Right lobe of liver (tissue), 6 donors: ENCODE measurements at regions not wholly inside any gene's neighbourhood (a gene's known extent, or its start where the extent isn't known, plus 50 kb on each side); places are given as distances from the start of the nearest gene placed in this dataset.

Experiments used
- ATAC-seq, 4 donors: fragments of 200-7000 bp; cut with Tn5 transposase; one replicate each; pipeline ENCODE4 v1.9.1; 2020; ENCODE audit warnings: mild to moderate bottlenecking in 4 of 4, moderate library complexity in 4 of 4
- DNase-seq, 3 donors: peaks; one replicate each; pipeline ENCODE4 v3.0.0-alpha.2; 2020
- H3K27ac ChIP-seq, 3 donors: fragments of 200-600 bp; one replicate each; pipeline ENCODE4 v1.8.0; 2022
- H3K27me3 ChIP-seq, 2 donors: fragments of 200-600 bp; one replicate each; pipeline ENCODE4 v1.8.0; 2022
- H3K36me3 ChIP-seq, 4 donors: fragments of 200-600 bp; sonication (generic) in 1 of 4; one replicate each; pipeline versions ENCODE4 v1.5.1 to v1.8.0; 2017 to 2022; ENCODE audit warnings: control low read depth in 1 of 4
- H3K4me1 ChIP-seq, 4 donors: fragments of 200-600 bp; sonication (generic) in 1 of 4; one replicate each; pipeline versions ENCODE4 v1.5.1 to v1.8.0; 2017 to 2022; ENCODE audit warnings: control low read depth in 1 of 4
- H3K4me3 ChIP-seq, 3 donors: fragments of 200-600 bp; one replicate each; pipeline ENCODE4 v1.8.0; 2022
- H3K9me3 ChIP-seq, 4 donors: fragments of 200-600 bp; sonication (generic) in 1 of 4; one replicate each; pipeline versions ENCODE4 v1.5.1 to v1.8.0; 2017 to 2022; ENCODE audit warnings: control low read depth in 1 of 4
- POLR2A ChIP-seq: fragments of 450-650 bp; IDR thresholded peaks from one replicate; pipeline ENCODE4 v1.6.1; 2017; ENCODE audit warnings: antibody characterized with exemption, mild to moderate bottlenecking
- WGBS: methylation state at CpG from one replicate; pipeline ENCODE4 v1.1.6; 2018; ENCODE audit warnings: low coverage, low lambda C conversion rate; ENCODE audit not compliant: insufficient coverage; ENCODE audit errors: missing lambda C conversion rate; 5-methylcytosine and 5-hydroxymethylcytosine counted together
- intact Hi-C, 2 donors: fragments of 100-400 bp; cut with DNase I; formaldehyde crosslinking; loops; one replicate each; pipeline versions ENCODE4 v1.11.2 to v1.14.1; 2022
- TF ChIP-seq, protein P1 (sequence below), 4 donors: fragments of 200-600 bp in 3 of 4; fragments of 450-650 bp in 1 of 4; IDR thresholded peaks; one replicate each; pipeline versions ENCODE4 v1.5.1 to v1.8.0; 2016 to 2022; ENCODE audit warnings: antibody characterized with exemption in 4 of 4, mild to moderate bottlenecking in 2 of 4
- donor health status: DM: no; HTN: yes; CAD: no.
- donor health status: DM: no; HTN: no; CAD: no.
- donor health status: DM: no; HTN: no; CAD: no.
- donor health status: DM: no; HTN: yes; CAD: no.
- donor health status: DM: no; HTN: yes; CAD: no.

DNA sequence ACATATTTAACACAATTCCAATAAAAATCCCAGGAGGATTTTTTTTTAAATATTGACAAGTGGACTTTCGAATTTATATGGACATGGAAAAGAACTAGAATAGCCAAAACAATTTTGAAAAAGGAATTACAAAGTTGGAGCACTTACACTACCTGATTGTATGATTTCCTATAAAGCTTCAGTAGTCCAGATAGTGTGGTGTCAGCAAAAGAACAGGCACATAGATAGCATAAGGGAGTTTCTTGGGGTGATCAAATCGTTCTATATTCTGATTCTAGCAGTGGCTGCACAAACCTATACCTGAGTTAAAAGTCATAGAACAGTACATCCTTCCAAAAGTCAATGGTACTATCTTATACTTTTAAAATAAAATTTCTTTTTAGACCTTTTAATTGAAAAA, 66.4 kb upstream of the CES5A start:
- Histone ChIP-seq H3K36me3 (no peaks in the 10 kb centered on the region), H3K27me3 (no peaks in the 10 kb centered on the region), H3K4me3 (no peak overlapping the region), H3K4me1 (no peaks in the 10 kb centered on the region), H3K27ac (no peak overlapping the region), H3K9me3 (no peaks in the 10 kb centered on the region)
- 27% methylated on average over 2 of the region's 2 CpGs for WGBS
- TF ChIP-seq POLR2A, result no peak
- TF ChIP-seq, protein P1, sequence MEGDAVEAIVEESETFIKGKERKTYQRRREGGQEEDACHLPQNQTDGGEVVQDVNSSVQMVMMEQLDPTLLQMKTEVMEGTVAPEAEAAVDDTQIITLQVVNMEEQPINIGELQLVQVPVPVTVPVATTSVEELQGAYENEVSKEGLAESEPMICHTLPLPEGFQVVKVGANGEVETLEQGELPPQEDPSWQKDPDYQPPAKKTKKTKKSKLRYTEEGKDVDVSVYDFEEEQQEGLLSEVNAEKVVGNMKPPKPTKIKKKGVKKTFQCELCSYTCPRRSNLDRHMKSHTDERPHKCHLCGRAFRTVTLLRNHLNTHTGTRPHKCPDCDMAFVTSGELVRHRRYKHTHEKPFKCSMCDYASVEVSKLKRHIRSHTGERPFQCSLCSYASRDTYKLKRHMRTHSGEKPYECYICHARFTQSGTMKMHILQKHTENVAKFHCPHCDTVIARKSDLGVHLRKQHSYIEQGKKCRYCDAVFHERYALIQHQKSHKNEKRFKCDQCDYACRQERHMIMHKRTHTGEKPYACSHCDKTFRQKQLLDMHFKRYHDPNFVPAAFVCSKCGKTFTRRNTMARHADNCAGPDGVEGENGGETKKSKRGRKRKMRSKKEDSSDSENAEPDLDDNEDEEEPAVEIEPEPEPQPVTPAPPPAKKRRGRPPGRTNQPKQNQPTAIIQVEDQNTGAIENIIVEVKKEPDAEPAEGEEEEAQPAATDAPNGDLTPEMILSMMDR (IDR thresholded peaks at IDR 0.05), result no peak
- no peak for ATAC-seq
- intact Hi-C loops, result no loop called here
- no peak for DNase-seq

DNA sequence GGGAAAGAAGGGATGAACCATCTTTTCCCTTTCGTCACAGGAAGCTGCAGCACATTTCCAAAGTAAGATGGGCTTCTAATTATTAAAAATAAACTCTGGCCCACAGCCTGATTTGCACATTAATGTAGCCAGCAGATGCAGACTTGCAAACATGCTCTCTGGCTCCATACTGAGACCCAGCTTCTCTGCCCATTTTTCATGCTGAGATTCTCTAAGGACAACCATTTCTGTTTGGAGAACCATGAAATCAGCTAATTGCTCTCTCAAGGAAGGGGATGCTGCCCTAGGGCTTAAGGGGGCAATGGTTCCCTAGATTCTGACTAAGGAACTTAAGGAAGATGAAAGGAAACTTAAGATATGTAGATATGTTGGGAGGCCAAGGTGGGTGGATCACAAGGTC, 63.0 kb upstream of the CES5A start:
- no peak overlapping the region for H3K27ac ChIP-seq
- intact Hi-C loops, result no loop called here
- no peak for ATAC-seq
- no peak for TF ChIP-seq POLR2A
- TF ChIP-seq, protein P1 (IDR thresholded peaks at IDR 0.05), result no peak
- H3K36me3 ChIP-seq, result no peaks in the 10 kb centered on the region
- no peaks in the 10 kb centered on the region for H3K4me1 ChIP-seq
- no peak for DNase-seq
- WGBS, result 19% methylated on average over 1 of the region's 1 CpG
- H3K9me3 ChIP-seq, result no peaks in the 10 kb centered on the region
- H3K27me3 ChIP-seq, result no peaks in the 10 kb centered on the region
- H3K4me3 ChIP-seq, result no peak overlapping the region

DNA sequence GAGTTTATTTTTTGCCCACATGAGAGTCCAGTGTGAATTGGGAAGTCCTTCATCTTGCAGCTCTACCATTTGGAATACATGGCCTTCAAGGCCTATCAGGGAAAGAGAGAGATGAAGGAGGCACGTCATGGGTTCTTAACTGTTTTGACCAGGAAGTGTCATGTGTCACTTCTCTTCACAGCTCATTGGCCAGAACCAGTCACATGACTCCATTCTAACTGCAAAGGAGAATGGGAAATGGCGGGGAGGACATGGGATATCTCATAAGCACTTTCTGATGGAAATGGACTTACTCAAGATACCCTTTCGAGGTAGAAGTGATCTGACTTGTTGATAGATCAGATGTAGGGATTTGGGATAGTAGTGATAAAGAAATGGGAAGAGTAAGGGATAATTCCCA, 57.9 kb upstream of the CES5A start:
- Histone ChIP-seq H3K27ac (no peak overlapping the region), H3K27me3 (no peaks in the 10 kb centered on the region), H3K36me3 (no peaks in the 10 kb centered on the region), H3K9me3 (no peaks in the 10 kb centered on the region), H3K4me3 (no peak overlapping the region), H3K4me1 (no peaks in the 10 kb centered on the region)
- TF ChIP-seq, protein P1 (IDR thresholded peaks at IDR 0.05), result no peak
- no peak for TF ChIP-seq POLR2A
- ATAC-seq (no peak), DNase-seq (no peak)
- WGBS, result 62% methylated on average over 3 of the region's 3 CpGs
- intact Hi-C loops, result no loop called here

DNA sequence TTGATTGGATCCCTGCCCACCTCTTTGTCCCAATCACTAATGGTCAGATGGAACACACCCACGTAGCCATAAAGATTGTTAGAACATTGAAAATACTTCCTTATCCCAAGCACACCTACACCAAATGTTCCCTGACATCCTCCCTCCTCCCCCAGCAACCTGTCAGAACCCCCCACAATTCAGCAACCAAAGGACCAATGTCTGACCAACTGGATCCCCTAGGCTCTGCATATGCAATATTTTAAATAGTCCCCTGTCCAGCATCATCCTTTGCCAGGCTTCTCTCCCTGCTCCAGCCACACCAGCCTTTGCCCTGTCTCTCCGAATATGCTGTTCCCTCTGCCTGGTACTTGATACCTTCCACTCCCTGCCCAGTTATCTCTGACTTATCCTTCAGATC, 54.9 kb upstream of the CES5A start:
- Histone ChIP-seq H3K4me1 (no peaks in the 10 kb centered on the region), H3K9me3 (no peaks in the 10 kb centered on the region), H3K4me3 (no peak overlapping the region), H3K27ac (no peak overlapping the region), H3K36me3 (no peaks in the 10 kb centered on the region), H3K27me3 (no peaks in the 10 kb centered on the region)
- WGBS, result 60% methylated on average over 2 of the region's 2 CpGs
- DNase-seq (no peak), ATAC-seq (no peak)
- intact Hi-C loops, result no loop called here
- TF ChIP-seq, protein P1 (IDR thresholded peaks at IDR 0.05), result no peak
- no peak for TF ChIP-seq POLR2A

DNA sequence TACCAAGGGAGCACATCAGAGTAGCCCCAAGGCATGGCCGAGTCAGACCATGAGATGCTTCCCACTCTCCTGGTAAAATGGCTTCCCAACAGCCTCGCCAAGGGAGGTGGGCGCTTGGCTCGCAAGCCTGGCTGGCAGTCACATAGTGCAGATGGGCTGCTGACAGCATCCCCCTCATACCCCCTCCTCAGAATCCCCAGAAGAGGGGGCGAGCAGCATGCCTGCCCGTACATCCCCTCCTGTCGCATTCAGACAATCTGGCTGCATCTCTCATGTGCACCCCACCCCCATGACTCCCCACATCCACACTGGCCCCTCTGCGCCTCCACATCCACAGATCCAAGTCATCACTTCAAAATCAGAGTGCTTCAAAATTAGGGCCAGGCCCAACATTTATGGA, 54.0 kb upstream of the CES5A start:
- Histone ChIP-seq H3K27me3 (no peaks in the 10 kb centered on the region), H3K36me3 (no peaks in the 10 kb centered on the region), H3K27ac (no peak overlapping the region), H3K9me3 (no peaks in the 10 kb centered on the region), H3K4me3 (no peak overlapping the region), H3K4me1 (no peaks in the 10 kb centered on the region)
- ATAC-seq (no peak), DNase-seq (no peak)
- WGBS, result 86% methylated on average over 1 of the region's 8 CpGs
- intact Hi-C loops, result no loop called here
- TF ChIP-seq, protein P1 (IDR thresholded peaks at IDR 0.05), result no peak
- no peak for TF ChIP-seq POLR2A
